ENCODE measurements at regions not wholly inside any gene's neighbourhood (a gene's known extent, or its start where the extent isn't known, plus 50 kb on each side); places are given as distances from the start of the nearest gene placed in this dataset.

DNA sequence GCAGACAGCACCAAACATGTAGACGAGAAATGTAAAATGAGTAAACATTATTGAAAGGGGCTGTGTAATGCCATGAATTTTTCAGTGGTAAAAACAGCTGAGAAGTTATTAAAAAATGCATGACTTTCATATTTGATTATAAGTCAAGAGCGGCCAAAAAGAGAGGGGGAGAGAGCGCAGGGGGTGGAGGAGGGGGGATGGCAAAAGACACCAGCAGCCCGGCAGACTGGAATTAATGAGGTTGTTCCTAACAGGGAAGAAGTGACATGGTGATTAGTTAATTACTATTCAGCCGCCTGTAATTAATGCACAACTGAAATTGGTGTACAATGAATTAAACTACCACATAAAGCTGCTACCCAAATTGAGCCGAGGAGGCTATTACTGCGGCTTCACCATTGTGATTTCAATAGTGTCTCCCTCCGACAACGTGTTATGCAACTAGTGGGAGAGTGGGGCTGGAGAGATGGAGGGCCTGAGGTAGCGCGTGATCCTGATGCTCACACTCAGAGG is 89.1 kb upstream of the VSTM2B start:
- TF ChIP-seq, protein P1, sequence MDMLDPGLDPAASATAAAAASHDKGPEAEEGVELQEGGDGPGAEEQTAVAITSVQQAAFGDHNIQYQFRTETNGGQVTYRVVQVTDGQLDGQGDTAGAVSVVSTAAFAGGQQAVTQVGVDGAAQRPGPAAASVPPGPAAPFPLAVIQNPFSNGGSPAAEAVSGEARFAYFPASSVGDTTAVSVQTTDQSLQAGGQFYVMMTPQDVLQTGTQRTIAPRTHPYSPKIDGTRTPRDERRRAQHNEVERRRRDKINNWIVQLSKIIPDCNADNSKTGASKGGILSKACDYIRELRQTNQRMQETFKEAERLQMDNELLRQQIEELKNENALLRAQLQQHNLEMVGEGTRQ (IDR thresholded peaks at IDR 0.05; ENCODE audit: low read length), result no peak
- TF ChIP-seq, protein P2, sequence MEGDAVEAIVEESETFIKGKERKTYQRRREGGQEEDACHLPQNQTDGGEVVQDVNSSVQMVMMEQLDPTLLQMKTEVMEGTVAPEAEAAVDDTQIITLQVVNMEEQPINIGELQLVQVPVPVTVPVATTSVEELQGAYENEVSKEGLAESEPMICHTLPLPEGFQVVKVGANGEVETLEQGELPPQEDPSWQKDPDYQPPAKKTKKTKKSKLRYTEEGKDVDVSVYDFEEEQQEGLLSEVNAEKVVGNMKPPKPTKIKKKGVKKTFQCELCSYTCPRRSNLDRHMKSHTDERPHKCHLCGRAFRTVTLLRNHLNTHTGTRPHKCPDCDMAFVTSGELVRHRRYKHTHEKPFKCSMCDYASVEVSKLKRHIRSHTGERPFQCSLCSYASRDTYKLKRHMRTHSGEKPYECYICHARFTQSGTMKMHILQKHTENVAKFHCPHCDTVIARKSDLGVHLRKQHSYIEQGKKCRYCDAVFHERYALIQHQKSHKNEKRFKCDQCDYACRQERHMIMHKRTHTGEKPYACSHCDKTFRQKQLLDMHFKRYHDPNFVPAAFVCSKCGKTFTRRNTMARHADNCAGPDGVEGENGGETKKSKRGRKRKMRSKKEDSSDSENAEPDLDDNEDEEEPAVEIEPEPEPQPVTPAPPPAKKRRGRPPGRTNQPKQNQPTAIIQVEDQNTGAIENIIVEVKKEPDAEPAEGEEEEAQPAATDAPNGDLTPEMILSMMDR (IDR thresholded peaks at IDR 0.05; ENCODE audit: control extremely low read depth in 1 of 3, insufficient read depth in 1 of 3, low read depth in 1 of 3, low read length in 3 of 3), result no peak
- TF ChIP-seq, protein P3, sequence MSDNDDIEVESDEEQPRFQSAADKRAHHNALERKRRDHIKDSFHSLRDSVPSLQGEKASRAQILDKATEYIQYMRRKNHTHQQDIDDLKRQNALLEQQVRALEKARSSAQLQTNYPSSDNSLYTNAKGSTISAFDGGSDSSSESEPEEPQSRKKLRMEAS (IDR thresholded peaks at IDR 0.05), result no peak
- TF ChIP-seq SIN3A (conservative IDR thresholded peaks at IDR 0.05 in 1 of 2, IDR thresholded peaks at IDR 0.05 in 1 of 2; ENCODE audit: low read depth in 1 of 2, low read length in 2 of 2), result no peak
- no peak for TF ChIP-seq BRCA1 (IDR thresholded peaks at IDR 0.05; ENCODE audit: low read depth, low read length)
- TF ChIP-seq EZH2 (IDR thresholded peaks at IDR 0.05; ENCODE audit: low read depth, low read length, severe bottlenecking), result no peak
- no peak for TF ChIP-seq CREB1 (IDR thresholded peaks at IDR 0.05)
